B cell (primary cell): ENCODE measurements at regions not wholly inside any gene's neighbourhood (a gene's known extent, or its start where the extent isn't known, plus 50 kb on each side); places are given as distances from the start of the nearest gene placed in this dataset.
A peak's percentile ranks its signal among the peaks of the same experiment; 100 is the strongest.

Experiments
- ATAC-seq: fragments of 200-7000 bp; cut with Tn5 transposase; one replicate; pipeline ENCODE4 v1.10.0; 2021; ENCODE audit warnings: low read depth, mild to moderate bottlenecking, moderate number of reproducible peaks, moderate library complexity
- CTCF ChIA-PET: fragments of 350-600 bp; sonication (Branson Sonifier 250); formaldehyde crosslinking; loops from one replicate; lab custom pipeline; 2021; ENCODE audit warnings: antibody characterized with exemption, inconsistent platforms; lab: Charles Lee
- POLR2A ChIA-PET: fragments of 350-600 bp; sonication (Branson Sonifier 250); formaldehyde crosslinking; loops from one replicate; lab custom pipeline; 2021; ENCODE audit warnings: antibody characterized with exemption; lab: Charles Lee
- DNase-seq: peaks from one replicate; pipeline ENCODE4 v3.0.0; 2013
- H2AFZ ChIP-seq: 2 replicates; pipeline ENCODE4 v1.6.1; 2012; ENCODE audit warnings: mild to moderate bottlenecking, low read depth, low read length; ENCODE audit not compliant: insufficient read depth, poor library complexity, severe bottlenecking
- H3K27ac ChIP-seq, 2 donors: 1 replicate in 1 of 2; 2 replicates in 1 of 2; pipeline ENCODE4 v1.5.1; 2012 to 2013; ENCODE audit warnings: low read length in 2 of 2, mild to moderate bottlenecking in 2 of 2, moderate library complexity in 1 of 2
- H3K27me3 ChIP-seq, 4 experiments: fragments of 200-600 bp in 1 of 4; sonication (generic) in 1 of 4; replicated peaks in 1 of 4; 1 replicate in 2 of 4; 2 replicates in 2 of 4; pipeline versions ENCODE4 v1.6.1 to v1.7.0; 2013 to 2016; ENCODE audit warnings: low read length in 3 of 4, mild to moderate bottlenecking in 2 of 4, mixed read lengths in 1 of 4, moderate library complexity in 1 of 4; ENCODE audit not compliant: insufficient read depth in 4 of 4, control insufficient read depth in 3 of 4; ENCODE audit errors: control extremely low read depth in 1 of 4
- H3K36me3 ChIP-seq, 2 experiments: replicated peaks in 1 of 2; 1 replicate in 1 of 2; 2 replicates in 1 of 2; pipeline versions ENCODE4 v1.6.1 to v1.7.1; 2013; ENCODE audit warnings: low read length in 1 of 2; ENCODE audit not compliant: insufficient read depth in 2 of 2, control insufficient read depth in 1 of 2; ENCODE audit errors: control extremely low read depth in 1 of 2, extremely low read depth in 1 of 2
- H3K4me1 ChIP-seq, 2 donors: fragments of 200-600 bp in 1 of 2; sonication (generic) in 1 of 2; 1 replicate in 1 of 2; 2 replicates in 1 of 2; pipeline versions ENCODE4 v1.5.1 to v1.6.1; 2013 to 2017; ENCODE audit warnings: low read length in 2 of 2; ENCODE audit not compliant: control insufficient read depth in 2 of 2, insufficient read depth in 2 of 2
- H3K4me2 ChIP-seq: replicated peaks from 2 replicates; pipeline ENCODE3; 2012; ENCODE audit warnings: mild to moderate bottlenecking, low read depth, low read length; ENCODE audit not compliant: poor library complexity, severe bottlenecking
- H3K4me3 ChIP-seq, 5 experiments: fragments of 200-600 bp in 1 of 5; sonication (generic) in 1 of 5; 1 replicate in 3 of 5; 2 replicates in 2 of 5; pipeline versions ENCODE4 v1.5.1 to v1.7.0; 2011 to 2016; ENCODE audit warnings: low read length in 4 of 5, mild to moderate bottlenecking in 4 of 5, low read depth in 2 of 5, control low read depth in 1 of 5, moderate library complexity in 1 of 5; ENCODE audit not compliant: insufficient read depth in 1 of 5; ENCODE audit errors: control extremely low read depth in 1 of 5, extremely low read depth in 1 of 5
- H3K79me2 ChIP-seq: fragments of 200-600 bp; sonication (generic); one replicate; pipeline ENCODE4 v1.6.0; 2016; ENCODE audit warnings: low read length; ENCODE audit not compliant: control insufficient read depth, insufficient read depth
- H3K9ac ChIP-seq: fragments of 200-600 bp; sonication (generic); 2 replicates; pipeline ENCODE4 v1.6.1; 2017; ENCODE audit warnings: mild to moderate bottlenecking, low read length, moderate library complexity
- H3K9me3 ChIP-seq, 3 donors: one replicate each; pipeline versions ENCODE4 v1.6.1 to v1.7.1; 2013; ENCODE audit warnings: low read length in 2 of 3; ENCODE audit not compliant: control insufficient read depth in 2 of 3, insufficient read depth in 1 of 3; ENCODE audit errors: control extremely low read depth in 1 of 3
- H4K20me1 ChIP-seq: 2 replicates; pipeline ENCODE4 v1.6.0; 2012; ENCODE audit warnings: mild to moderate bottlenecking, low read length; ENCODE audit not compliant: insufficient read depth, control insufficient read depth, poor library complexity, severe bottlenecking
- H3K27ac Mint-ChIP-seq: one replicate; pipeline ENCODE4 v1.8.0; 2021; ENCODE audit warnings: mixed read lengths
- H3K27me3 Mint-ChIP-seq: one replicate; pipeline ENCODE4 v1.8.0; 2021; ENCODE audit warnings: mixed read lengths
- H3K4me1 Mint-ChIP-seq: one replicate; pipeline ENCODE4 v1.8.0; 2021; ENCODE audit warnings: mixed read lengths
- H3K4me3 Mint-ChIP-seq: one replicate; pipeline ENCODE4 v1.8.0; 2021; ENCODE audit warnings: mixed read lengths
- H3K9me3 Mint-ChIP-seq: one replicate; pipeline ENCODE4 v1.8.0; 2022; ENCODE audit warnings: mixed read lengths; ENCODE audit not compliant: insufficient read depth
- CTCF ChIP-seq: fragments of 200-600 bp; IDR thresholded peaks from one replicate; pipeline ENCODE4 v1.8.0; 2022; ENCODE audit warnings: antibody characterized with exemption, mild to moderate bottlenecking
- EZH2 ChIP-seq: IDR thresholded peaks from 2 replicates; pipeline ENCODE4 v1.6.1; 2012; ENCODE audit warnings: borderline replicate concordance, low read depth, mild to moderate bottlenecking, moderate library complexity, low read length; ENCODE audit not compliant: insufficient read depth, poor library complexity, severe bottlenecking
- WGBS: methylation state at CpG from one replicate; pipeline ENCODE4 v1.1.5; 2013; ENCODE audit warnings: missing lambda C conversion rate; ENCODE audit not compliant: insufficient coverage; 5-methylcytosine and 5-hydroxymethylcytosine counted together
- intact Hi-C: fragments of 100-400 bp; cut with micrococcal nuclease; formaldehyde crosslinking; loops from one replicate; pipeline ENCODE4 v1.10.0; 2022

GRCh38 chr12:102728506-102729242 is 188.4 kb downstream of the PAH start:
- Mint-ChIP-seq H3K4me3 (no peak overlapping the region), H3K27me3 (peaks cover 12% of the 10 kb centered on the region), H3K9me3 (no peaks in the 10 kb centered on the region), H3K4me1 (peaks cover 11% of the 10 kb centered on the region), H3K27ac (no peak overlapping the region)
- no peaks in the 10 kb centered on the region for H3K27me3 ChIP-seq
- no peak overlapping the region for H3K27ac ChIP-seq
- POLR2A ChIA-PET: no interaction called here
- no peak overlapping the region for H3K4me2 ChIP-seq
- peaks cover 7 to 10% of the 10 kb centered on the region in 2 donors for H3K4me1 ChIP-seq
- H4K20me1 ChIP-seq: no peaks in the 10 kb centered on the region
- no peak for TF ChIP-seq EZH2
- TF ChIP-seq CTCF: no peak
- peak overlapping the region; percentile 11 for H2AFZ ChIP-seq
- no peak overlapping the region for H3K9ac ChIP-seq
- no peaks in the 10 kb centered on the region for H3K9me3 ChIP-seq
- WGBS: no CpG with 5 or more reads among the region's 5 CpGs
- intact Hi-C loops: no loop called here
- H3K4me3 ChIP-seq: no peak overlapping the region
- no peaks in the 10 kb centered on the region for H3K36me3 ChIP-seq
- DNase-seq: no peak
- CTCF ChIA-PET: no interaction called here
- H3K79me2 ChIP-seq: no peaks in the 10 kb centered on the region
- ATAC-seq: no peak

DNA sequence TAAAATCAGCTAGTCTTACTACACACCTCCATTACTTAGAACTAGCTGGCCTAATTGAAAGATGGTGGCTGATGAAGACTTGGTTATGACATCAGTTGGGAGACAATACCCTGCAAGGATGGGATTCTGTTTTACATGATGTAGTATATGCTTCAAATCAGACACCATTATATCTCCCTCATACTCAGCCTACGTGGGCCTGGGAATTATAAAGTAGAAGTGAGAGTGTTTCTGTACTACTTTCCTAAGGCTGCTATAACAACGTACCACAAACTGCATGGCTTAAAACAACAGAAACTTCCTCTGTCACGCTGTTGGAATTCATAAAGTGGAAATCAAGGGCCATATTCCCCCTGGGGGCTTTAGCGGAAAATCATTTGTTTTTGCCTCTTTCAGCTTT is 190.4 kb downstream of the PAH start:
- Histone ChIP-seq H3K4me2 (no peak overlapping the region), H3K36me3 (no peaks in the 10 kb centered on the region), H3K9me3 (no peaks in the 10 kb centered on the region), H2AFZ (peak overlapping the region; percentile 9), H3K4me1 (peaks cover 7 to 10% of the 10 kb centered on the region in 2 donors), H3K4me3 (no peak overlapping the region), H3K27me3 (no peaks in the 10 kb centered on the region), H3K79me2 (no peaks in the 10 kb centered on the region), H4K20me1 (no peaks in the 10 kb centered on the region), H3K27ac (no peak overlapping the region), H3K9ac (no peak overlapping the region)
- Mint-ChIP-seq H3K4me1 (peaks cover 11% of the 10 kb centered on the region), H3K4me3 (no peak overlapping the region), H3K9me3 (no peaks in the 10 kb centered on the region), H3K27ac (no peak overlapping the region), H3K27me3 (peaks cover 12% of the 10 kb centered on the region)
- no peak for ATAC-seq
- WGBS: 14% methylated on average over 1 of the region's 4 CpGs
- ChIA-PET POLR2A (no interaction called here), CTCF (no interaction called here)
- TF ChIP-seq EZH2 (no peak), CTCF (no peak)
- intact Hi-C loops: no loop called here
- DNase-seq: no peak
